ENCODE measurements at regions not wholly inside any gene's neighbourhood (a gene's known extent, or its start where the extent isn't known, plus 50 kb on each side); places are given as distances from the start of the nearest gene placed in this dataset.

- Histone ChIP-seq H3K27me3 (ENCODE audit: insufficient read depth, low read length) (no peaks in the 10 kb centered on the region), H3K27ac (ENCODE audit: low read depth, low read length) (no peak overlapping the region), H3K9me3 (ENCODE audit: low read depth, low read length) (no peaks in the 10 kb centered on the region), H3K36me3 (ENCODE audit: insufficient read depth, low read length) (no peaks in the 10 kb centered on the region), H4K20me1 (ENCODE audit: insufficient read depth, low read length) (no peaks in the 10 kb centered on the region), H3K4me2 (ENCODE audit: insufficient read depth, low read length) (no peak overlapping the region), H3K4me1 (ENCODE audit: insufficient read depth, low read length) (no peaks in the 10 kb centered on the region), H3K4me3 (ENCODE audit: insufficient read depth, low read length) (no peak overlapping the region), H3K79me2 (ENCODE audit: insufficient read depth, low read length) (no peaks in the 10 kb centered on the region), H2AFZ (ENCODE audit: low read length) (no peak overlapping the region)
- DNase-seq (ENCODE audit: insufficient read length, low spot score, missing footprints): no peak
- no peak for TF ChIP-seq CTCF (IDR thresholded peaks at IDR 0.05; ENCODE audit: extremely low read depth, low read depth, low read length)
Observed at GRCh38 chrX:43141885-43142284, 363.9 kb upstream of the PPP1R2C start.

- no peak for DNase-seq (ENCODE audit: insufficient read length, low spot score, missing footprints)
- H3K4me3 ChIP-seq (ENCODE audit: insufficient read depth, low read length): no peak overlapping the region
- TF ChIP-seq CTCF (IDR thresholded peaks at IDR 0.05; ENCODE audit: extremely low read depth, low read depth, low read length): no peak
Observed at GRCh38 chrX:43148305-43148704, 370.3 kb upstream of the PPP1R2C start.

GRCh38 chrX:43165343-43165920 is 387.5 kb upstream of the PPP1R2C start:
- no peak for DNase-seq (ENCODE audit: insufficient read length, low spot score, missing footprints)
- TF ChIP-seq CTCF (IDR thresholded peaks at IDR 0.05; ENCODE audit: extremely low read depth, low read depth, low read length): no peak
- Histone ChIP-seq H2AFZ (ENCODE audit: low read length) (no peak overlapping the region), H3K36me3 (ENCODE audit: insufficient read depth, low read length) (no peaks in the 10 kb centered on the region), H3K4me2 (ENCODE audit: insufficient read depth, low read length) (no peak overlapping the region), H3K27me3 (ENCODE audit: insufficient read depth, low read length) (no peaks in the 10 kb centered on the region), H3K79me2 (ENCODE audit: insufficient read depth, low read length) (no peaks in the 10 kb centered on the region), H3K9me3 (ENCODE audit: low read depth, low read length) (no peaks in the 10 kb centered on the region), H4K20me1 (ENCODE audit: insufficient read depth, low read length) (no peaks in the 10 kb centered on the region), H3K27ac (ENCODE audit: low read depth, low read length) (no peak overlapping the region), H3K4me3 (ENCODE audit: insufficient read depth, low read length) (no peak overlapping the region), H3K4me1 (ENCODE audit: insufficient read depth, low read length) (no peaks in the 10 kb centered on the region)

More at GRCh38 chrX:43148305-43148704, 370.3 kb upstream of the PPP1R2C start:
- Histone ChIP-seq H3K4me1 (ENCODE audit: insufficient read depth, low read length) (no peaks in the 10 kb centered on the region), H3K27ac (ENCODE audit: low read depth, low read length) (no peak overlapping the region), H3K36me3 (ENCODE audit: insufficient read depth, low read length) (no peaks in the 10 kb centered on the region), H3K9me3 (ENCODE audit: low read depth, low read length) (no peaks in the 10 kb centered on the region), H2AFZ (ENCODE audit: low read length) (no peak overlapping the region), H3K79me2 (ENCODE audit: insufficient read depth, low read length) (no peaks in the 10 kb centered on the region), H4K20me1 (ENCODE audit: insufficient read depth, low read length) (no peaks in the 10 kb centered on the region), H3K4me2 (ENCODE audit: insufficient read depth, low read length) (no peak overlapping the region), H3K27me3 (ENCODE audit: insufficient read depth, low read length) (no peaks in the 10 kb centered on the region)

- TF ChIP-seq CTCF (IDR thresholded peaks at IDR 0.05; ENCODE audit: extremely low read depth, low read depth, low read length): no peak
- Histone ChIP-seq H3K9me3 (ENCODE audit: low read depth, low read length) (no peaks in the 10 kb centered on the region), H2AFZ (ENCODE audit: low read length) (no peak overlapping the region), H3K27ac (ENCODE audit: low read depth, low read length) (no peak overlapping the region), H3K4me1 (ENCODE audit: insufficient read depth, low read length) (no peaks in the 10 kb centered on the region), H3K4me2 (ENCODE audit: insufficient read depth, low read length) (no peak overlapping the region), H3K27me3 (ENCODE audit: insufficient read depth, low read length) (no peaks in the 10 kb centered on the region), H3K79me2 (ENCODE audit: insufficient read depth, low read length) (no peaks in the 10 kb centered on the region), H3K4me3 (ENCODE audit: insufficient read depth, low read length) (no peak overlapping the region), H4K20me1 (ENCODE audit: insufficient read depth, low read length) (no peaks in the 10 kb centered on the region), H3K36me3 (ENCODE audit: insufficient read depth, low read length) (no peaks in the 10 kb centered on the region)
- no peak for DNase-seq (ENCODE audit: insufficient read length, low spot score, missing footprints)
Observed at GRCh38 chrX:43166874-43167273, 388.9 kb upstream of the PPP1R2C start.

Measured in osteoblast (primary cell).